ENCODE measurements at regions not wholly inside any gene's neighbourhood (a gene's known extent, or its start where the extent isn't known, plus 50 kb on each side); places are given as distances from the start of the nearest gene placed in this dataset.

GRCh38 chr3:176906046-176906905, 291.0 kb downstream of the TBL1XR1 start:
- H3K4me3 ChIP-seq (replicated peaks; ENCODE audit: low read depth, low read length): no peak overlapping the region
- DNase-seq (ENCODE audit: extremely low read depth, insufficient read length): no peak
- TF ChIP-seq CTCF (IDR thresholded peaks at IDR 0.05; ENCODE audit: insufficient read depth, low read length, poor library complexity, severe bottlenecking): no peak
- no peaks in the 10 kb centered on the region; the same call in none of the 2 replicates for H3K27me3 ChIP-seq (replicated peaks; ENCODE audit: control insufficient read depth, insufficient read depth, low read length)
- no peaks in the 10 kb centered on the region for H3K36me3 ChIP-seq (ENCODE audit: control insufficient read depth, insufficient read depth, low read length)

GRCh38 chr3:176905331-176905730, 292.0 kb downstream of the TBL1XR1 start:
- no peaks in the 10 kb centered on the region for H3K36me3 ChIP-seq (ENCODE audit: control insufficient read depth, insufficient read depth, low read length)
- no peak for TF ChIP-seq CTCF (IDR thresholded peaks at IDR 0.05; ENCODE audit: insufficient read depth, low read length, poor library complexity, severe bottlenecking)
- no peak for DNase-seq (ENCODE audit: extremely low read depth, insufficient read length)
- H3K27me3 ChIP-seq (replicated peaks; ENCODE audit: control insufficient read depth, insufficient read depth, low read length): no peaks in the 10 kb centered on the region; the same call in 1 of the 2 replicates
- H3K4me3 ChIP-seq (replicated peaks; ENCODE audit: low read depth, low read length): no peak overlapping the region

GRCh38 chr3:176904506-176904905, 292.8 kb downstream of the TBL1XR1 start:
- no peak for DNase-seq (ENCODE audit: extremely low read depth, insufficient read length)
- H3K4me3 ChIP-seq (replicated peaks; ENCODE audit: low read depth, low read length): no peak overlapping the region
- no peaks in the 10 kb centered on the region for H3K36me3 ChIP-seq (ENCODE audit: control insufficient read depth, insufficient read depth, low read length)
- no peak for TF ChIP-seq CTCF (IDR thresholded peaks at IDR 0.05; ENCODE audit: insufficient read depth, low read length, poor library complexity, severe bottlenecking)
- no peaks in the 10 kb centered on the region; the same call in 1 of the 2 replicates for H3K27me3 ChIP-seq (replicated peaks; ENCODE audit: control insufficient read depth, insufficient read depth, low read length)

- H3K4me3 ChIP-seq (replicated peaks; ENCODE audit: low read depth, low read length): no peak overlapping the region
- TF ChIP-seq CTCF (IDR thresholded peaks at IDR 0.05; ENCODE audit: insufficient read depth, low read length, poor library complexity, severe bottlenecking): no peak
- H3K36me3 ChIP-seq (ENCODE audit: control insufficient read depth, insufficient read depth, low read length): no peaks in the 10 kb centered on the region
- DNase-seq (ENCODE audit: extremely low read depth, insufficient read length): no peak
- H3K27me3 ChIP-seq (replicated peaks; ENCODE audit: control insufficient read depth, insufficient read depth, low read length): no peaks in the 10 kb centered on the region; the same call in 1 of the 2 replicates
Observed at GRCh38 chr3:176896640-176897039, 300.6 kb downstream of the TBL1XR1 start.

GRCh38 chr3:176896165-176896564, 301.1 kb downstream of the TBL1XR1 start:
- TF ChIP-seq CTCF (IDR thresholded peaks at IDR 0.05; ENCODE audit: insufficient read depth, low read length, poor library complexity, severe bottlenecking): no peak
- no peak overlapping the region for H3K4me3 ChIP-seq (replicated peaks; ENCODE audit: low read depth, low read length)
- no peaks in the 10 kb centered on the region; the same call in 1 of the 2 replicates for H3K27me3 ChIP-seq (replicated peaks; ENCODE audit: control insufficient read depth, insufficient read depth, low read length)
- no peaks in the 10 kb centered on the region for H3K36me3 ChIP-seq (ENCODE audit: control insufficient read depth, insufficient read depth, low read length)
- no peak for DNase-seq (ENCODE audit: extremely low read depth, insufficient read length)
